Gastroesophageal sphincter (tissue), 3 donors: ENCODE measurements at regions not wholly inside any gene's neighbourhood (a gene's known extent, or its start where the extent isn't known, plus 50 kb on each side); places are given as distances from the start of the nearest gene placed in this dataset.

Experiments
- EP300 ChIP-seq: sonication (generic); formaldehyde crosslinking; IDR thresholded peaks from one replicate; pipeline ENCODE4 v1.6.1; 2017; ENCODE audit warnings: antibody characterized with exemption, mild to moderate bottlenecking
- POLR2A ChIP-seq, 2 donors: fragments of 450-650 bp; IDR thresholded peaks; one replicate each; pipeline ENCODE4 v1.6.1; 2017; ENCODE audit warnings: antibody characterized with exemption in 2 of 2, mild to moderate bottlenecking in 2 of 2, moderate library complexity in 1 of 2
- TF ChIP-seq, protein P1 (sequence below), 4 experiments: fragments of 200-600 bp in 2 of 4; fragments of 450-650 bp in 2 of 4; sonication (generic) in 1 of 4; IDR thresholded peaks; one replicate each; pipeline ENCODE4 v1.5.1; 2017 to 2019; ENCODE audit warnings: antibody characterized with exemption in 4 of 4, mild to moderate bottlenecking in 2 of 4, moderate library complexity in 2 of 4

DNA sequence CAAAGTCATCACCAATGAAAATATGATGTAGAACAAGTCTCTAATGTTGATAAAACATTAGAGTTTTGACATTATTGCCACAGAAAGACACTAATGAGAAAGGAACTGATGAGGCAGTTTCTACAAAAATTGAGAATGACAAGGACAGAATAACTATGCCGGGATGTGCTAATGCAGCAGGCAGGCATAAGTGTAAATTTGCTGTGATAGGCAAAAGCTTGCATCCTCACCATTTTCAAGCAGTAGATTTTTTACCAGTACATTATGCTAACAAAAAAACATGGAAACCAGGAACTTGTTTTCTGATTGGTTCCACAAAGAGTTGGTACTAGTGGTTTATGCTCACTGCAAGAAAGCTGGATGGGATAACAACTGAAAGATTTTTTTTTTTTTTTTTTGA lies 715.5 kb upstream of the LRRTM4 start:
- TF ChIP-seq, protein P1, sequence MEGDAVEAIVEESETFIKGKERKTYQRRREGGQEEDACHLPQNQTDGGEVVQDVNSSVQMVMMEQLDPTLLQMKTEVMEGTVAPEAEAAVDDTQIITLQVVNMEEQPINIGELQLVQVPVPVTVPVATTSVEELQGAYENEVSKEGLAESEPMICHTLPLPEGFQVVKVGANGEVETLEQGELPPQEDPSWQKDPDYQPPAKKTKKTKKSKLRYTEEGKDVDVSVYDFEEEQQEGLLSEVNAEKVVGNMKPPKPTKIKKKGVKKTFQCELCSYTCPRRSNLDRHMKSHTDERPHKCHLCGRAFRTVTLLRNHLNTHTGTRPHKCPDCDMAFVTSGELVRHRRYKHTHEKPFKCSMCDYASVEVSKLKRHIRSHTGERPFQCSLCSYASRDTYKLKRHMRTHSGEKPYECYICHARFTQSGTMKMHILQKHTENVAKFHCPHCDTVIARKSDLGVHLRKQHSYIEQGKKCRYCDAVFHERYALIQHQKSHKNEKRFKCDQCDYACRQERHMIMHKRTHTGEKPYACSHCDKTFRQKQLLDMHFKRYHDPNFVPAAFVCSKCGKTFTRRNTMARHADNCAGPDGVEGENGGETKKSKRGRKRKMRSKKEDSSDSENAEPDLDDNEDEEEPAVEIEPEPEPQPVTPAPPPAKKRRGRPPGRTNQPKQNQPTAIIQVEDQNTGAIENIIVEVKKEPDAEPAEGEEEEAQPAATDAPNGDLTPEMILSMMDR (IDR thresholded peaks at IDR 0.05): no peak
- TF ChIP-seq POLR2A (IDR thresholded peaks at IDR 0.05) (no peak), EP300 (no peak)
